HL-60 (cell line): ENCODE measurements at regions not wholly inside any gene's neighbourhood (a gene's known extent, or its start where the extent isn't known, plus 50 kb on each side); places are given as distances from the start of the nearest gene placed in this dataset.

ENCODE experiments used
- GABPA ChIP-seq: IDR thresholded peaks from 2 replicates; pipeline ENCODE4 v1.6.1; 2012; ENCODE audit warnings: low read depth
- POLR2AphosphoS5 ChIP-seq: IDR thresholded peaks from 2 replicates; pipeline ENCODE4 v1.6.1; 2012; ENCODE audit warnings: low read depth
- SPI1 ChIP-seq: IDR thresholded peaks from 2 replicates; pipeline ENCODE4 v1.6.1; 2012; ENCODE audit warnings: low read depth, mild to moderate bottlenecking, borderline replicate concordance
- TF ChIP-seq, protein P1 (sequence below): IDR thresholded peaks from one replicate; pipeline ENCODE4 v1.5.1; 2011; ENCODE audit warnings: low read length, control low read depth, inconsistent platforms; ENCODE audit not compliant: insufficient read depth

- TF ChIP-seq POLR2AphosphoS5 (no peak), SPI1 (no peak), GABPA (no peak)
- TF ChIP-seq, protein P1, sequence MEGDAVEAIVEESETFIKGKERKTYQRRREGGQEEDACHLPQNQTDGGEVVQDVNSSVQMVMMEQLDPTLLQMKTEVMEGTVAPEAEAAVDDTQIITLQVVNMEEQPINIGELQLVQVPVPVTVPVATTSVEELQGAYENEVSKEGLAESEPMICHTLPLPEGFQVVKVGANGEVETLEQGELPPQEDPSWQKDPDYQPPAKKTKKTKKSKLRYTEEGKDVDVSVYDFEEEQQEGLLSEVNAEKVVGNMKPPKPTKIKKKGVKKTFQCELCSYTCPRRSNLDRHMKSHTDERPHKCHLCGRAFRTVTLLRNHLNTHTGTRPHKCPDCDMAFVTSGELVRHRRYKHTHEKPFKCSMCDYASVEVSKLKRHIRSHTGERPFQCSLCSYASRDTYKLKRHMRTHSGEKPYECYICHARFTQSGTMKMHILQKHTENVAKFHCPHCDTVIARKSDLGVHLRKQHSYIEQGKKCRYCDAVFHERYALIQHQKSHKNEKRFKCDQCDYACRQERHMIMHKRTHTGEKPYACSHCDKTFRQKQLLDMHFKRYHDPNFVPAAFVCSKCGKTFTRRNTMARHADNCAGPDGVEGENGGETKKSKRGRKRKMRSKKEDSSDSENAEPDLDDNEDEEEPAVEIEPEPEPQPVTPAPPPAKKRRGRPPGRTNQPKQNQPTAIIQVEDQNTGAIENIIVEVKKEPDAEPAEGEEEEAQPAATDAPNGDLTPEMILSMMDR, result no peak
Observed at GRCh38 chr10:20963721-20964595, 66.8 kb upstream of the NEBL start.
